ENCODE measurements at regions not wholly inside any gene's neighbourhood (a gene's known extent, or its start where the extent isn't known, plus 50 kb on each side); places are given as distances from the start of the nearest gene placed in this dataset.

DNA sequence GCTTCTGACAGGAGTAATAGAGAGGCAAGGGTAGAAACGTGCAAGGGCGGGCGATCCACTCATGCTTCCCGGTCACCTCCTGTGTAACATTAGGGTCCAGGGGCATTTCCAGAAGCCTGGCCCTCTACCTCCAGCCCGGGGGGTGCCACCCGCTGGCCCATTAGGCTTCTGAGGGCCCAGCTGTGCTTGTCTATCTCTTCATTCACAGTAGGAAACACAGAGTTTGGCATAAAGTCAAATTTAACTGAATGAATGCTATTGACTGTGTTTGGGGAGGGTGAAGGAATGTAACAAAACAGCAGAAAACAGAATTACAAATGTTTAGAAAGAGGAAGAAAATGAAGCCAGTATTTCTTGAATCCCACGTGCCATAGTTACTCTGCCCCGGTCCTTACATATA, 112.4 kb upstream of the SLC66A3 start:
- Histone ChIP-seq H3K4me3 (ENCODE audit: low read length) (no peak overlapping the region), H3K27me3 (ENCODE audit: control insufficient read depth, insufficient read depth, low read length) (no peaks in the 10 kb centered on the region), H3K27ac (ENCODE audit: low read length) (no peak overlapping the region), H3K9me3 (replicated peaks; ENCODE audit: control insufficient read depth, low read depth, low read length) (peaks cover 15% of the 10 kb centered on the region), H3K36me3 (ENCODE audit: control insufficient read depth, insufficient read depth, low read length) (no peaks in the 10 kb centered on the region), H3K4me1 (ENCODE audit: control insufficient read depth, insufficient read depth, low read length) (peaks cover 6% of the 10 kb centered on the region)
- WGBS (ENCODE audit: insufficient coverage), result 69% methylated on average over 5 of the region's 8 CpGs
- peak; percentile 45 for DNase-seq

DNA sequence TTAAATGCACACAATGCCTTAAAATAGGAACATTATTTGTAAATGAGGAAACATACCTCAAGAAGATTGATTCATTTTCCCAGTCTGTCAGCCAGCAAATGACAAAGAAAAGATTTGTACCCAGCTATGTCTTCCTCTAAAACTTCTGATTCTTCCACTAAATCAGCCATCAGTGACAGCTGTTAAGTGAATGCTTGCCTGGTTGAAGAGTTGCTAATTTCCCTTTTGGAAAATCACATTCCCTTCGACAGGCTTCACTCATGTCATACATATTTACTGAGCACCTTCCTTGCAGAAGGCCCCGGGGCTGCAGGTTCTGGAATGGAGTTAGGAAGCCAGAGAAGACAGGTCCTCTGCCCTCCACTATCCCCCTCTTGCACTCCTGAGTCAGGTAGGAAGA, 112.0 kb upstream of the SLC66A3 start:
- peaks cover 13% of the 10 kb centered on the region for H3K9me3 ChIP-seq (replicated peaks; ENCODE audit: control insufficient read depth, low read depth, low read length)
- H3K27ac ChIP-seq (ENCODE audit: low read length), result no peak overlapping the region
- peaks cover 6% of the 10 kb centered on the region for H3K4me1 ChIP-seq (ENCODE audit: control insufficient read depth, insufficient read depth, low read length)
- H3K27me3 ChIP-seq (ENCODE audit: control insufficient read depth, insufficient read depth, low read length), result no peaks in the 10 kb centered on the region
- no peaks in the 10 kb centered on the region for H3K36me3 ChIP-seq (ENCODE audit: control insufficient read depth, insufficient read depth, low read length)
- H3K4me3 ChIP-seq (ENCODE audit: low read length), result no peak overlapping the region
- WGBS (ENCODE audit: insufficient coverage), result no CpG with 5 or more reads among the region's 2 CpGs
- no peak for DNase-seq

DNA sequence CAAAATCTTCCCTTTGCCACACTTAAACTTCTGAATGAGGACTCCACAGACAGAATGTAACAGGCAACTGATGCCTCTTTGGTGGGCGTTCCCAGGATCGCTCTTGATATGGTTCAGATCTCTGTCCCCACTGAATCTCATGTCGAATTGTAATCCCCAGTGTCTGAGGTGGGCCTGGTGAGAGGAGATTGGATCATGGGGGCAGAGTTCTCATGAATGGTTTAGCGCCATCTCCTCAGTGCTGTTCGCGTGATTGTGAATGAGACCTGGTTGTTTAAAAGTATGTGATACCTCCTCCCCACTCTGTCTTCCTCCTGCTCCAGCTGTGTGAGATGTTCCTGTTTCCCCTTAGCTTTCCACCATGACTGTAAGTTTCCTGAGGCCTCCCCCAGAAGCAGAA, 111.1 kb upstream of the SLC66A3 start:
- Histone ChIP-seq H3K27ac (ENCODE audit: low read length) (no peak overlapping the region), H3K36me3 (ENCODE audit: control insufficient read depth, insufficient read depth, low read length) (no peaks in the 10 kb centered on the region), H3K4me1 (ENCODE audit: control insufficient read depth, insufficient read depth, low read length) (peaks cover 6% of the 10 kb centered on the region), H3K9me3 (replicated peaks; ENCODE audit: control insufficient read depth, low read depth, low read length) (peaks cover 6% of the 10 kb centered on the region), H3K4me3 (ENCODE audit: low read length) (no peak overlapping the region), H3K27me3 (ENCODE audit: control insufficient read depth, insufficient read depth, low read length) (no peaks in the 10 kb centered on the region)
- no peak for DNase-seq
- WGBS (ENCODE audit: insufficient coverage), result 100% methylated on average over 2 of the region's 6 CpGs

DNA sequence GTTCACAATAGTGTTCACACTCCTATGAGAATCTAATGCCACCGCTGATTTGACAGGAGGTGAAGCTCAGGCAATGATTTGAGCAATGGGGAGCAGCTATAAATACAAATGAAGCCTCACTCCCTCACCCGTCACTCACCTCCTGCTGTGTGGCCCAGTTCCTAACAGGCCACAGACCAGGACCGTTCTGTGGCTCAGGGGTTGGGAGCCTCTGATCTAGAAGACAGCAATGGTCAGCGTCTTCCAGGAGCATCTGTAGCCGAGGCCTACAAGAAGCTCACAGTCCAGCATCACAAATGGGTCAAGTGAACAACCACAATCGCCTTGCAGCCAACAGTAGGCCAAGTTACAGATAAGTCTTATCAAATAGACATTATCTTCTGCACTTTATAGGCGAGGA, 110.0 kb upstream of the SLC66A3 start:
- Histone ChIP-seq H3K9me3 (replicated peaks; ENCODE audit: control insufficient read depth, low read depth, low read length) (no peaks in the 10 kb centered on the region), H3K27ac (ENCODE audit: low read length) (no peak overlapping the region), H3K36me3 (ENCODE audit: control insufficient read depth, insufficient read depth, low read length) (no peaks in the 10 kb centered on the region), H3K27me3 (ENCODE audit: control insufficient read depth, insufficient read depth, low read length) (no peaks in the 10 kb centered on the region), H3K4me1 (ENCODE audit: control insufficient read depth, insufficient read depth, low read length) (peaks cover 6% of the 10 kb centered on the region), H3K4me3 (ENCODE audit: low read length) (no peak overlapping the region)
- DNase-seq, result no peak
- 92% methylated on average over 3 of the region's 7 CpGs for WGBS (ENCODE audit: insufficient coverage)

DNA sequence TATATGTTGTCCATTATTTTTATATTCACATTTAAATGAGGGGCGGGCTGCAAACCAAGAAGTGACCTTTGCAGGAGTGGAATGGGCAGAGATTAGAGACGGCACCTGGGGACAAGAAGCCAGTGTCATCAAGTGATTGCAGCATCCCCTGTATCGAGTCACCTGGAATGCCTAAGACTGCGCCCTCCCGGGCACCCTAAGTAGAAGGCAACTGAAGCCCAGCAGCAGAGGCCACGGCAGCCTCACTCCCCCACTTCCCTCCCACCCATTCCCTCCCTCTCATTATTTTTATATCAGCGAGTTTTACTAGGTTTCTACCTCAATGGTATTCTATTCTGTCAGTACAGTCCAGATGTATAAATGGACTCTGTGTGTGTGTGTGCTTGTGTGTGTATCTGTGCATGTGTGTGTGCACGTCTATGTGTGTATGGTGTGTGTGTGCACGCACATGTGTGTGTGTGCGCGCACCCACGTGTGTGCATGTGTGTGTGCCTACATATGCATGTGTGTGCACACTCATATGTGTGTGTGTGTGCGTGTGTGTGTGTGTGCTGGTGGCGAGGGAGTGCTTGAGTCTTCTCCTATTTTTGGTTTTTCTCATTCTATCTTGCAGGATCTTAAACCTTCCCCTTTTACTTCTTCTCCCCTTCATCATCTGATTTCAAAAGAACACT, 106.8 kb upstream of the SLC66A3 start:
- no peak for DNase-seq
- WGBS (ENCODE audit: insufficient coverage), result 93% methylated on average over 10 of the region's 14 CpGs
- H3K27me3 ChIP-seq (ENCODE audit: control insufficient read depth, insufficient read depth, low read length), result no peaks in the 10 kb centered on the region
- H3K4me1 ChIP-seq (ENCODE audit: control insufficient read depth, insufficient read depth, low read length), result no peaks in the 10 kb centered on the region
- H3K4me3 ChIP-seq (ENCODE audit: low read length), result no peak overlapping the region
- H3K36me3 ChIP-seq (ENCODE audit: control insufficient read depth, insufficient read depth, low read length), result no peaks in the 10 kb centered on the region
- H3K27ac ChIP-seq (ENCODE audit: low read length), result no peak overlapping the region
- no peaks in the 10 kb centered on the region for H3K9me3 ChIP-seq (replicated peaks; ENCODE audit: control insufficient read depth, low read depth, low read length)

DNA sequence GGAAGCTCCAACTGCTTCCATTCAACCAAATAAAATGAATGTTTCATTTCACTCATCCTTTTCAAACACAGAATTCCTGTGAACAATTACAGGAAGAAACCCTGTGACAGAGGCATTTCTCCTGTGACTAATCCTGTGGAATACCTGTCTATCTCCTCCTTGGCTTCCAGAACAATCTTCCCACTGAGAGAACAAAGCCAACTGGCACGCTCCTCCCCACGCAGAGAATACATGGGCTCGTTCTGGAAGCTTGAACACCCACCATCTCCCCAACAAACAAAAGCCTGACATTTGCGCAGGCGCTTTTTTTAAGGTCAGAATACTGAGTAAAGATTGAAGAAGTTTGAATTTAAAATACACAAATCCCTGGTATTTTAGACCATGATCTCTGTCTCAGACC, 104.7 kb upstream of the SLC66A3 start:
- no peaks in the 10 kb centered on the region for H3K27me3 ChIP-seq (ENCODE audit: control insufficient read depth, insufficient read depth, low read length)
- no peak overlapping the region for H3K27ac ChIP-seq (ENCODE audit: low read length)
- no CpG with 5 or more reads among the region's 5 CpGs for WGBS (ENCODE audit: insufficient coverage)

DNA sequence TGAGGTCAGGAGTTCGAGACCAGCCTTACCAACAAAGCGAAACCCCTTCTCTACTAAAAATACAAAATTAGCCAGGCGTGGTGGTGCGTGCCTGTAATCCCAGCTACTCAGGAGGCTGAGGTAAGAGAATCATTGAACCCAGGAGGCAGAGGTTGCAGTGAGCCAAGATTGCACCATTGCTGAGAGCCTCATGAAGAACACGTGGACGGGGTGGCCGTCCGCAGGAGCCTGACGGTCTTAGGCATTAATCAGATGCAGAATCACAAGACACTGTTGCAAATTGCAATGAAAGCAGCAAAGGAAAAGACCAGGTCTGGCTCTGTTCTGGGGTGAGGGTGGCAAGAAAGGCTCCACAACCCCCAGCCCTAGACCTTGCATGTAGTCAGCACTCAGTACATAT, 104.0 kb upstream of the SLC66A3 start:
- no peak overlapping the region for H3K27ac ChIP-seq (ENCODE audit: low read length)
- no peak for DNase-seq
- H3K9me3 ChIP-seq (replicated peaks; ENCODE audit: control insufficient read depth, low read depth, low read length), result no peaks in the 10 kb centered on the region
- H3K4me3 ChIP-seq (ENCODE audit: low read length), result no peak overlapping the region
- H3K4me1 ChIP-seq (ENCODE audit: control insufficient read depth, insufficient read depth, low read length), result no peaks in the 10 kb centered on the region
- H3K36me3 ChIP-seq (ENCODE audit: control insufficient read depth, insufficient read depth, low read length), result no peaks in the 10 kb centered on the region
- H3K27me3 ChIP-seq (ENCODE audit: control insufficient read depth, insufficient read depth, low read length), result no peaks in the 10 kb centered on the region
- WGBS (ENCODE audit: insufficient coverage), result 87% methylated on average over 7 of the region's 9 CpGs

More for the DNA sequence above, 104.7 kb upstream of the SLC66A3 start:
- Histone ChIP-seq H3K4me1 (ENCODE audit: control insufficient read depth, insufficient read depth, low read length) (no peaks in the 10 kb centered on the region), H3K4me3 (ENCODE audit: low read length) (no peak overlapping the region), H3K36me3 (ENCODE audit: control insufficient read depth, insufficient read depth, low read length) (no peaks in the 10 kb centered on the region), H3K9me3 (replicated peaks; ENCODE audit: control insufficient read depth, low read depth, low read length) (no peaks in the 10 kb centered on the region)
- no peak for DNase-seq

DNA sequence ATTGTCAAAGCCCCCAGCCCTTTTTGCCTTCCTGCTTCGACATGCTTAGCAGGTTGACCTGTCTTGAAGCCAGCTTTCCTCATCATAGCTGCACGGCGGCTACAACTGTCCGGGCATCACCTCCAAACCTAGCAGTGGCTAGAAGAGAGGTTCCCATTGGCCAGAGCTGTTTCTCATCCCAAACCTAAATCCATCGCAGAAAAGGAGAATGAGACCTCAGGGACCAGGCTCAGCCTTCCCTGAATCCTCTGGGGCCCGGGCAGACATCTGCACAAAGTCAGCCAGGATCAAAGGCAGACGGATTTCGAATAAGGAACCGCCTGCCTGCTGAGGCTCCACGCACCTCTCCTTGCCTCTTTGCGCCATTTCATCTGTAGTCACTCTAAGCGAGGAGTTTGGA, 101.7 kb upstream of the SLC66A3 start:
- H3K36me3 ChIP-seq (ENCODE audit: control insufficient read depth, insufficient read depth, low read length), result no peaks in the 10 kb centered on the region
- H3K27ac ChIP-seq (ENCODE audit: low read length), result no peak overlapping the region
- DNase-seq, result no peak
- 74% methylated on average over 10 of the region's 12 CpGs for WGBS (ENCODE audit: insufficient coverage)
- no peaks in the 10 kb centered on the region for H3K9me3 ChIP-seq (replicated peaks; ENCODE audit: control insufficient read depth, low read depth, low read length)
- H3K4me3 ChIP-seq (ENCODE audit: low read length), result no peak overlapping the region
- no peaks in the 10 kb centered on the region for H3K4me1 ChIP-seq (ENCODE audit: control insufficient read depth, insufficient read depth, low read length)
- no peaks in the 10 kb centered on the region for H3K27me3 ChIP-seq (ENCODE audit: control insufficient read depth, insufficient read depth, low read length)

DNA sequence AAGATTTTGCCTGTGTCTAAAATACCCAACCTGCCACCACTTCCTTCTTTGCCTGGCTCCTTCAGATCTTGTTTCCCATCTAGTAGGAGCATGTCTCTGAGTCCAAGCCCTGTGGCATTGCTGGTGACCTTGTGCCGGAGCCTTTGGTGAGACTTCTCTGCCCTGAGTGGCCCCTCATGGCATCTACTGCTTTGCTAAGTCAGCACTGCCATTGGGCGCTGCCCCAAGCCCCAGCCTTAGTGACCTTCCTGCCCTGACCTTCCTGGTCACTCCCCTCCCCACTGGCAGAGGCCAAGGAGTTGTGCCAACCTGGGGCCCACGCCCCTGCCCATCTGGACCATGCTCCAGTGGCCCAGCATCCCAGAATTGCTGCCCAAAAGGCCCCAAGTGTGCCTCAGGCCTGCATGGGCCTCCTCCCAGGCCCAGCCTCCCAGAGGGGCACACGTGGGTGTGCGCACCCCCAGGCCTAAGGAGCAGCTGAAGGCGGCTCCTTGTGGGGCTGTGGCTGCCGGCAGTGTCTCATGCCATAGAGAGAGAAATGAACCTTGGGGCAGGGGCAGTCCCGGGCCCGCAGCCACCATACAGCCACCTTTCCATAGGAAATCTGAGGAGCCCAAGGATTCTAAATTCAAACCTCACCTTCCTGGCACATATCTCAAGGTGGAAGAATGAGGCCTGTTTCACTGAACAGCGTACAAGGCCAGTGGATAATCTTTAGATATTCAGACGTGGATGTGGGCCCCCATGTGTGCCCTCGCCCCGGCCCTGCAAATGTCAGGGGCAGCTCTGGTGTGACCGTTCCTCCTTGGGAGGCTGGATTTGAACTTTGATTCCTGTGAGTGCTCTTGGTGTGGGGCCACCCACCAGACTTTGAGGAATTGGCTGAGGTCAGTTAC, 100.2 kb upstream of the SLC66A3 start:
- Histone ChIP-seq H3K4me3 (ENCODE audit: low read length) (no peak overlapping the region), H3K27me3 (ENCODE audit: control insufficient read depth, insufficient read depth, low read length) (no peaks in the 10 kb centered on the region), H3K9me3 (replicated peaks; ENCODE audit: control insufficient read depth, low read depth, low read length) (no peaks in the 10 kb centered on the region), H3K36me3 (ENCODE audit: control insufficient read depth, insufficient read depth, low read length) (no peaks in the 10 kb centered on the region), H3K27ac (ENCODE audit: low read length) (no peak overlapping the region), H3K4me1 (ENCODE audit: control insufficient read depth, insufficient read depth, low read length) (no peaks in the 10 kb centered on the region)
- 91% methylated on average over 8 of the region's 14 CpGs for WGBS (ENCODE audit: insufficient coverage)
- no peak for DNase-seq

DNA sequence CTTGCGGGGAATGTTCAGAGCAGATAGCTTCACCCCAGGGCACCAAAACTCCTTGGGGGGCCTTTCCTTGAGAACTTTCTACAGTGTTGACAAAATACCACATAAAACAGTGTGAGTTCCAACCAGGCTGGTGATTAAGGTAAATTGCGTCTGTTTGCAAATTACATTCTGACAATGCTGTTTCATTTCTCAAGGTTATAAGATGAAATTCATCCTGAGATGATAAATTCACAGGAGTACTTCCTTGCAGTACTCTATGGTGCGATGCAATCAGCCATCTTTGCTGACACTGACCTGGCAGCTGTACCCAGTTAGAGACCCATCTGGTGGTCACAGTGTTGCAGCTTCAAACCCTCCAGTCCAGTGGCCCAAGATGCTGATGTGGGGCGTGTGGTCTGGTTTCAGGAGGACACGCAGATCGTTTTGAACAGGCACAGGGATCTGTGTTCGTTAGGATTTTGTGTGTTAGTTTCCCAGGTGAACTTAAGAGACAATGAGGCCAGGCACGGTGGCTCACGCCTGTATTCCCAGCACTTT, 99.5 kb upstream of the SLC66A3 start:
- Histone ChIP-seq H3K4me1 (ENCODE audit: control insufficient read depth, insufficient read depth, low read length) (no peaks in the 10 kb centered on the region), H3K9me3 (replicated peaks; ENCODE audit: control insufficient read depth, low read depth, low read length) (peaks cover 3% of the 10 kb centered on the region), H3K27me3 (ENCODE audit: control insufficient read depth, insufficient read depth, low read length) (no peaks in the 10 kb centered on the region), H3K36me3 (ENCODE audit: control insufficient read depth, insufficient read depth, low read length) (no peaks in the 10 kb centered on the region), H3K27ac (ENCODE audit: low read length) (no peak overlapping the region), H3K4me3 (ENCODE audit: low read length) (no peak overlapping the region)
- DNase-seq, result no peak
- WGBS (ENCODE audit: insufficient coverage), result 100% methylated on average over 3 of the region's 9 CpGs
